Loucy (cell line): ENCODE measurements at regions not wholly inside any gene's neighbourhood (a gene's known extent, or its start where the extent isn't known, plus 50 kb on each side); places are given as distances from the start of the nearest gene placed in this dataset.

ENCODE experiments used
- H2AFZ ChIP-seq: fragments of 200-600 bp; sonication (generic); 2 replicates; pipeline ENCODE4 v1.6.0; 2016; ENCODE audit warnings: antibody characterized with exemption, mild to moderate bottlenecking, low read length, moderate library complexity
- H3F3A ChIP-seq: fragments of 200-600 bp; 2 replicates; pipeline ENCODE4 v1.6.0; 2016; ENCODE audit warnings: antibody characterized with exemption, low read depth, mild to moderate bottlenecking
- H3K27me3 ChIP-seq: fragments of 200-600 bp; sonication (generic); 2 replicates; pipeline ENCODE4 v1.6.1; 2014; ENCODE audit warnings: low read length, mild to moderate bottlenecking; ENCODE audit not compliant: insufficient read depth, poor library complexity, severe bottlenecking
- H3K36me3 ChIP-seq: fragments of 200-600 bp; sonication (generic); 2 replicates; pipeline ENCODE4 v1.6.1; 2016; ENCODE audit warnings: low read length; ENCODE audit not compliant: insufficient read depth
- H3K4me1 ChIP-seq: fragments of 200-600 bp; sonication (generic); 2 replicates; pipeline ENCODE4 v1.5.1; 2014; ENCODE audit warnings: low read length, mild to moderate bottlenecking; ENCODE audit not compliant: insufficient read depth, poor library complexity, severe bottlenecking
- H3K4me2 ChIP-seq: fragments of 200-600 bp; sonication (generic); 2 replicates; pipeline ENCODE4 v1.6.0; 2014; ENCODE audit warnings: antibody characterized with exemption, low read length, low read depth, mild to moderate bottlenecking; ENCODE audit not compliant: poor library complexity, severe bottlenecking
- H3K4me3 ChIP-seq: fragments of 200-600 bp; sonication (generic); 2 replicates; pipeline ENCODE4 v1.5.1; 2014; ENCODE audit warnings: low read length, mild to moderate bottlenecking, mixed read lengths; ENCODE audit not compliant: poor library complexity, severe bottlenecking
- H3K79me2 ChIP-seq: fragments of 200-600 bp; sonication (generic); 2 replicates; pipeline ENCODE4 v1.6.1; 2014; ENCODE audit warnings: low read length; ENCODE audit not compliant: insufficient read depth
- H3K9ac ChIP-seq: fragments of 200-600 bp; sonication (generic); 2 replicates; pipeline ENCODE4 v1.6.0; 2014; ENCODE audit warnings: mild to moderate bottlenecking, low read depth, low read length, moderate library complexity; ENCODE audit not compliant: poor library complexity, severe bottlenecking
- H3K9me2 ChIP-seq: fragments of 200-600 bp; sonication (generic); replicated peaks from 2 replicates; pipeline ENCODE4 v1.6.1; 2016; ENCODE audit warnings: low read depth, low read length, mixed read lengths
- H3K9me3 ChIP-seq: fragments of 200-600 bp; sonication (generic); 2 replicates; pipeline ENCODE4 v1.6.1; 2014; ENCODE audit warnings: mild to moderate bottlenecking, antibody characterized with exemption, low read length, low read depth; ENCODE audit not compliant: insufficient read depth
- H4K20me1 ChIP-seq: fragments of 200-600 bp; sonication (generic); 2 replicates; pipeline ENCODE4 v1.6.0; 2014; ENCODE audit warnings: antibody characterized with exemption, low read length, mild to moderate bottlenecking; ENCODE audit not compliant: insufficient read depth, poor library complexity, severe bottlenecking
- CTCF ChIP-seq: fragments of 200-600 bp; sonication (generic); conservative IDR thresholded peaks from 2 replicates; pipeline ENCODE4 v1.5.1; 2014; ENCODE audit warnings: mild to moderate bottlenecking, antibody characterized with exemption, low read length
- EZH2phosphoT487 ChIP-seq: fragments of 200-600 bp; IDR thresholded peaks from 2 replicates; pipeline ENCODE4 v1.6.1; 2018; ENCODE audit warnings: antibody characterized with exemption, mild to moderate bottlenecking, moderate library complexity, borderline replicate concordance

- no peak overlapping the region for H3K4me2 ChIP-seq
- no peak overlapping the region for H2AFZ ChIP-seq
- no peak overlapping the region for H3K9ac ChIP-seq
- no peaks in the 10 kb centered on the region for H3K9me2 ChIP-seq
- H3K4me3 ChIP-seq, result no peak overlapping the region
- no peaks in the 10 kb centered on the region for H3K79me2 ChIP-seq
- H3K36me3 ChIP-seq, result no peaks in the 10 kb centered on the region
- H3K27me3 ChIP-seq, result no peaks in the 10 kb centered on the region
- H3K4me1 ChIP-seq, result peaks cover 21% of the 10 kb centered on the region
- no peaks in the 10 kb centered on the region for H4K20me1 ChIP-seq
- no peaks in the 10 kb centered on the region for H3K9me3 ChIP-seq
- no peak for TF ChIP-seq EZH2phosphoT487
- no peak for TF ChIP-seq CTCF
- no peaks in the 10 kb centered on the region for H3F3A ChIP-seq
Observed at GRCh38 chr21:38954588-38955004, 148.9 kb downstream of the ETS2 start.

GRCh38 chr21:38953516-38953915 lies 147.8 kb downstream of the ETS2 start:
- no peak for TF ChIP-seq EZH2phosphoT487
- TF ChIP-seq CTCF, result no peak
- no peaks in the 10 kb centered on the region for H3K36me3 ChIP-seq
- H3K4me2 ChIP-seq, result no peak overlapping the region
- H3K9me3 ChIP-seq, result no peaks in the 10 kb centered on the region
- no peaks in the 10 kb centered on the region for H3K27me3 ChIP-seq
- H4K20me1 ChIP-seq, result no peaks in the 10 kb centered on the region
- no peaks in the 10 kb centered on the region for H3K79me2 ChIP-seq
- no peaks in the 10 kb centered on the region for H3K9me2 ChIP-seq
- peaks cover 11% of the 10 kb centered on the region for H3K4me1 ChIP-seq
- H3K9ac ChIP-seq, result no peak overlapping the region
- H3F3A ChIP-seq, result no peaks in the 10 kb centered on the region
- no peak overlapping the region for H3K4me3 ChIP-seq
- no peak overlapping the region for H2AFZ ChIP-seq

DNA sequence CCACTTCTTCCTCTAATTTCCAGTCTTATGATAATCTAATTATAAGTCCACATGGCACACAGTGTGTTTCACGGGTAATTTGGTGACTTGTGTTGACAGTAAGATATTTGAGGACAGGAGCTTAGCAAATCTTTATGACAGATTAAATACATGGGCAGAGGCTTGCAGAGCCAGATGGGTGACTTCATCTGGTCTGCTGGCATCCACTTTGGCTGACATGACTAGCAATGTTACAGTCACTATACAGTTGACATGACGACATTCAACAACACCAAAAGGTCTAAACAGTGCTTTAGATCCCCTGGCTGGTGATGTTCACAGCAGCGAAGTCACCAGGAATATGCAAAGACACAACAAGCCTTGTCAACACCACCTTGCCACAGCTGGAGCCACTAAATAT lies 147.2 kb downstream of the ETS2 start:
- Histone ChIP-seq H3K9me3 (no peaks in the 10 kb centered on the region), H3K4me3 (no peak overlapping the region), H3K4me2 (no peak overlapping the region), H3K27me3 (no peaks in the 10 kb centered on the region), H3F3A (no peaks in the 10 kb centered on the region), H3K9ac (no peak overlapping the region), H3K9me2 (no peaks in the 10 kb centered on the region), H3K4me1 (peaks cover 5% of the 10 kb centered on the region), H2AFZ (no peak overlapping the region), H3K36me3 (no peaks in the 10 kb centered on the region), H3K79me2 (no peaks in the 10 kb centered on the region), H4K20me1 (no peaks in the 10 kb centered on the region)
- TF ChIP-seq CTCF (no peak), EZH2phosphoT487 (no peak)
